ENCODE measurements at regions not wholly inside any gene's neighbourhood (a gene's known extent, or its start where the extent isn't known, plus 50 kb on each side); places are given as distances from the start of the nearest gene placed in this dataset.
"Not testable (repeated sequence)": the region's sequence is repeated elsewhere in the genome, so short reads cannot be mapped to it uniquely, and the experiment has no call there.

DNA sequence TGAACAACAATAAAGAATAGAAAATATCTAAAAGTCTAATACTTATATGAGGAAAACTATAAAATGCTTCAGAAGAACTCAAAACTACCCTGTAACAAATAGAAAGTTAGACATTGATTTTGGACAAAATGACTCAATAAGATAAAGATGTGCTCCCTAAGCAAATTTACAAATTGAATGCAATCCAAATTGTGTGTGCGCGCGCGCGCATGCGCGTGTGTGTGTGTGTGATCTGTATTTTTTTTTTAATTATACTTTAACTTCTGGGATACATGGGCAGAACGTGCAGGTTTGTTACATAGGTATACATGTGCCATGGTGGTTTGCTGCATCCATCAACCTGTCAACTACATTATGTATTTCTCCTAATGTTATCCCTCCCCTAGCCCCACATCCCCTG, 320.8 kb upstream of the INTU start:
- no peaks in the 10 kb centered on the region for H3K27me3 ChIP-seq (ENCODE audit: insufficient read depth in 3 of 3, low read length in 2 of 3)
- no peak for ATAC-seq
- H3K27ac ChIP-seq = no peak overlapping the region
- TF ChIP-seq, protein P1, sequence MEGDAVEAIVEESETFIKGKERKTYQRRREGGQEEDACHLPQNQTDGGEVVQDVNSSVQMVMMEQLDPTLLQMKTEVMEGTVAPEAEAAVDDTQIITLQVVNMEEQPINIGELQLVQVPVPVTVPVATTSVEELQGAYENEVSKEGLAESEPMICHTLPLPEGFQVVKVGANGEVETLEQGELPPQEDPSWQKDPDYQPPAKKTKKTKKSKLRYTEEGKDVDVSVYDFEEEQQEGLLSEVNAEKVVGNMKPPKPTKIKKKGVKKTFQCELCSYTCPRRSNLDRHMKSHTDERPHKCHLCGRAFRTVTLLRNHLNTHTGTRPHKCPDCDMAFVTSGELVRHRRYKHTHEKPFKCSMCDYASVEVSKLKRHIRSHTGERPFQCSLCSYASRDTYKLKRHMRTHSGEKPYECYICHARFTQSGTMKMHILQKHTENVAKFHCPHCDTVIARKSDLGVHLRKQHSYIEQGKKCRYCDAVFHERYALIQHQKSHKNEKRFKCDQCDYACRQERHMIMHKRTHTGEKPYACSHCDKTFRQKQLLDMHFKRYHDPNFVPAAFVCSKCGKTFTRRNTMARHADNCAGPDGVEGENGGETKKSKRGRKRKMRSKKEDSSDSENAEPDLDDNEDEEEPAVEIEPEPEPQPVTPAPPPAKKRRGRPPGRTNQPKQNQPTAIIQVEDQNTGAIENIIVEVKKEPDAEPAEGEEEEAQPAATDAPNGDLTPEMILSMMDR (IDR thresholded peaks at IDR 0.05) = no peak
- H3K36me3 ChIP-seq (ENCODE audit: insufficient read depth in 1 of 2, low read depth in 1 of 2) = no peaks in the 10 kb centered on the region
- intact Hi-C loops (cut with DNase I) = no loop called here
- DNase-seq = no peak
- H3K4me1 ChIP-seq = no peaks in the 10 kb centered on the region
- no peak overlapping the region for H3K4me3 ChIP-seq
- 90 to 99% (median 98%) methylated on average over 8 of the region's 8 CpGs for WGBS, 3 donors
- no peaks in the 10 kb centered on the region for H3K9me3 ChIP-seq

DNA sequence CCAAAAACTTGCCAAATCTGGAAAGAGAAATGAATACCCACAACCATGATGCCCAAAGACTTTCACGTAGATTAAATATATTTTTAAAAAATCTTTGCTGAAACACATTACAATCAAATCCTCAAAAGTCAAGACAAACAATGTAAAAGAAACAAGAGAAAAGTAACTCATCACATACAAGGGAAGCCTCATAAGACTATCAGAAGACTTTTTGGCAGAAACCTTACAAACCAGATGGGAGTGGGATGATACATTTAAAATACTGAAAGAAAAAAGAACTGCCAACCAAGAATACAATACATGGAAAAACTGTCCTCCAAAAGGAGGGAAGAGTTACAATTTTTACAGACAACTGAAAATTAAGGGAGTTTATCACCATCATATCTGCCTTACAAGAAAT, 319.0 kb upstream of the INTU start:
- H3K36me3 ChIP-seq (ENCODE audit: insufficient read depth in 1 of 2, low read depth in 1 of 2) = no peaks in the 10 kb centered on the region
- TF ChIP-seq, protein P1 (IDR thresholded peaks at IDR 0.05) = no peak
- H3K27ac ChIP-seq = no peak overlapping the region
- intact Hi-C loops (cut with DNase I) = no loop called here
- 92 to 93% (median 93%) methylated on average over 1 of the region's 1 CpG for WGBS, 3 donors
- H3K4me3 ChIP-seq = no peak overlapping the region
- H3K9me3 ChIP-seq = no peaks in the 10 kb centered on the region
- H3K4me1 ChIP-seq = no peaks in the 10 kb centered on the region
- no peak for ATAC-seq
- H3K27me3 ChIP-seq (ENCODE audit: insufficient read depth in 3 of 3, low read length in 2 of 3) = no peaks in the 10 kb centered on the region
- no peak for DNase-seq

DNA sequence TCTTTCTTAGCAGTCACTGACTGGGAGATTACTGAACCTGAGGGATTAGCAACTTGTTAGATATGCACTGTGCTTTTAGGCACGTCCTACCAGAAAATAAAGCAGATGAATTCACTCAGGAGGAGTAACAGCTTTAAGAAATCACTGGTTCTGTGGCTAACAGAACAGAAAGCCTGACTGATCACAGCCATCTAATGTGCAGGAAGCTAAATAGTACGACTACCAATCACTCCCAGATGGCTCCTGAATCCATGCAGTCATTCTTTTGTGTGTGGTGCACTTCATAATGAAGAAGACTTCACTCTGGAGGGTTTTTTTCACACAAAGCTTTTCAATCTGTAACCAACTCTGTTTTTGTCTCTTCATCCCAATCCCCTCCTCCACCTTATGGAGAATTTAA, 305.3 kb upstream of the INTU start:
- DNase-seq (no peak), ATAC-seq (no peak)
- Histone ChIP-seq H3K27me3 (ENCODE audit: insufficient read depth in 3 of 3, low read length in 2 of 3) (no peaks in the 10 kb centered on the region), H3K27ac (no peak overlapping the region), H3K9me3 (peaks cover 9% of the 10 kb centered on the region), H3K4me1 (no peaks in the 10 kb centered on the region), H3K36me3 (ENCODE audit: insufficient read depth in 1 of 2, low read depth in 1 of 2) (no peaks in the 10 kb centered on the region), H3K4me3 (no peak overlapping the region)
- TF ChIP-seq, protein P1 (IDR thresholded peaks at IDR 0.05) = no peak
- intact Hi-C loops (cut with DNase I) = no loop called here
- WGBS, 3 donors = 13 to 42% (median 28%) methylated on average over 2 of the region's 2 CpGs

DNA sequence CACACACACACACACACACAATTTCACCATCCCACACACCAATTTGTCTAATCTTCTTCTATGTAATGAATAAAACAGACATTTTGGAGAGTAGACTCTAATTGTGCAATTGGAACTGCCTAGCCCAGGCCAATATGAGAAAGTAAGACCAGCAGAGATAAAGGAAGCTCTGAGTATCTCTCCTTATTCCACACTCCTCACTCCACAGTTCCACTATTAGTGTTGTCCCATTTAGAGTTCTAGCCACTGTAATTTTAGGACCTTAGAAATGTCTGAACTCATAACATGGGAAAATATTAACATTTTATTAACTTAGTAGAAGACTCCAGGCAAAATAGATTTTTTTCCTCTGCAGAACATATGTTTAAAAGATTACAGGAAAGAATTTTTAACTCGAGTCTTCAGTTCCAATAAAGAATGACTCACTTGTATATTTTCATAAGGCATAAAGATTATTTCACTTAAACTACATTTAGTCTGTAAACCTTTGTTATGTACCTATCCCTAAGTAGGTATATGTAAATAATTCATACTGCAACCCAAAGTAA, 297.6 kb upstream of the INTU start:
- 33 to 38% (median 38%) methylated on average over 1 of the region's 1 CpG for WGBS, 3 donors
- ATAC-seq (no peak), DNase-seq (no peak)
- TF ChIP-seq, protein P1 (IDR thresholded peaks at IDR 0.05) = no peak
- H3K4me3 ChIP-seq = no peak overlapping the region
- intact Hi-C loops (cut with DNase I) = no loop called here
- no peaks in the 10 kb centered on the region for H3K9me3 ChIP-seq
- no peaks in the 10 kb centered on the region for H3K36me3 ChIP-seq (ENCODE audit: insufficient read depth in 1 of 2, low read depth in 1 of 2)
- no peak overlapping the region for H3K27ac ChIP-seq
- no peaks in the 10 kb centered on the region for H3K27me3 ChIP-seq (ENCODE audit: insufficient read depth in 3 of 3, low read length in 2 of 3)
- no peaks in the 10 kb centered on the region for H3K4me1 ChIP-seq

DNA sequence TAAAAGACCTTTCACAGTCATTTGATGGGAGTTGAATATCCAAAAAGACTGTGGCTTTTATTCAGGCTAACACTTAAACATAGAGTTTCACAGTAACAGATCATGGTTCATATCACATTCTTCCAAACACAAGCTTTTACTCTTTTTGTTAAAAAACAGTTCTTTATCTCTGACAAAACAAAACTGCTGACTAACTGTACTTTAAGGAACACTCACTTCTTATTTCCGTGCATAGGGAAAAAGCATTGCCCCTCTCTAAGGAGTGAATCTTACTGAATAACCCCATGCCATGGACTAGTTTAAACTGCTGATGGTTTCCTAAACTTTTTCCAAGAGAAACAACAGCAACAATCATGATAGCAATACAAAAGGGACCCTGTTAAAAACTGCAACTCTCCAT, 297.0 kb upstream of the INTU start:
- H3K27ac ChIP-seq = no peak overlapping the region
- DNase-seq (no peak), ATAC-seq (no peak)
- no peak overlapping the region for H3K4me3 ChIP-seq
- WGBS, 3 donors = 84 to 86% (median 85%) methylated on average over 1 of the region's 1 CpG
- H3K4me1 ChIP-seq = no peaks in the 10 kb centered on the region
- H3K27me3 ChIP-seq (ENCODE audit: insufficient read depth in 3 of 3, low read length in 2 of 3) = no peaks in the 10 kb centered on the region
- H3K36me3 ChIP-seq (ENCODE audit: insufficient read depth in 1 of 2, low read depth in 1 of 2) = no peaks in the 10 kb centered on the region
- TF ChIP-seq, protein P1 (IDR thresholded peaks at IDR 0.05) = no peak
- H3K9me3 ChIP-seq = no peaks in the 10 kb centered on the region
- intact Hi-C loops (cut with DNase I) = no loop called here

DNA sequence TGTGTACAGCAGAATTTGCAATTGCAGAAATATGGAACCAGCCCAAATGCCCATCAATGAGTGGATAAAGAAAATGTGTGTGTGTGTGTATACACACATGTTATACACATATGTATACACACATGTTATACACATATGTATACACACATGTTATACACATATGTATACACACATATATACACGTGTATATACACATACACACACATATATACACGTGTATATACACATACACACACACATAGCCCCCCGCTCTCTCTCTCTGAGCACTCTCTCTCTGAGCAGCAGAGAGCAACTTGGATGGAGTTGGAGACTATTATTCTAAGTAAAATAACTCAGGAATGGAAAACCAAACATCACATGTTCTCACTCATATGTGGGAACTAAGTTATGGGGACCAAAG, 289.6 kb upstream of the INTU start:
- H3K9me3 ChIP-seq; H3K4me1 ChIP-seq; intact Hi-C loops (cut with DNase I); ATAC-seq; H3K27me3 ChIP-seq (ENCODE audit: insufficient read depth in 3 of 3, low read length in 2 of 3); H3K27ac ChIP-seq; H3K4me3 ChIP-seq; DNase-seq; H3K36me3 ChIP-seq (ENCODE audit: insufficient read depth in 1 of 2, low read depth in 1 of 2): not testable (repeated sequence)
- 70 to 81% (median 76%) methylated on average over 3 of the region's 3 CpGs for WGBS, 3 donors

Data from psoas muscle (tissue), 7 donors.